HCT116 (cell line): ENCODE measurements at regions not wholly inside any gene's neighbourhood (a gene's known extent, or its start where the extent isn't known, plus 50 kb on each side); places are given as distances from the start of the nearest gene placed in this dataset.

Experiments
- ATAC-seq: fragments of 200-7000 bp; cut with Tn5 transposase; 2 replicates; pipeline ENCODE4 v1.9.1; 2020; ENCODE audit warnings: mild to moderate bottlenecking, moderate library complexity
- BruUV-seq: library from RNA; stranded (reverse); fragments of 400-500 nt; replicated peaks from 2 replicates; lab custom pipeline; 2021; lab: Mats Ljungman, UMichigan
- CTCF ChIA-PET: fragments of 300-600 bp; sonication (Branson Sonifier 250); formaldehyde crosslinking; loops from one replicate; lab custom pipeline; 2021; ENCODE audit warnings: antibody characterized with exemption; lab: Charles Lee
- POLR2A ChIA-PET: fragments of 300-600, 350-600 bp; sonication (Branson Sonifier 250); formaldehyde crosslinking; loops from one replicate; lab custom pipeline; 2021; ENCODE audit warnings: antibody characterized with exemption; lab: Charles Lee
- RAD21 ChIA-PET, 2 experiments: fragments of 300-600 bp; sonication (Branson Sonifier 250); formaldehyde crosslinking; loops; one replicate each; lab custom pipeline; 2023; ENCODE audit warnings: low total read pairs in 2 of 2; ENCODE audit not compliant: uncharacterized antibody in 2 of 2, unreplicated experiment in 2 of 2, low non-redundant PET in 1 of 2; lab: Charles Lee
- DNase-seq: peaks from one replicate; pipeline ENCODE4 v3.0.0-alpha.2; 2010; ENCODE audit warnings: low read depth, low spot score
- H2AFZ ChIP-seq: fragments of 200-600 bp; shearing (Covaris generic), sonication (generic); 2 replicates; pipeline ENCODE4 v1.6.1; 2017; ENCODE audit warnings: low read depth, mixed run types, mixed read lengths, antibody characterized with exemption, low read length; ENCODE audit not compliant: poor library complexity, severe bottlenecking
- H3K27ac ChIP-seq: 2 replicates; pipeline ENCODE4 v1.5.1; 2012; ENCODE audit warnings: low read depth, low read length
- H3K27me3 ChIP-seq: fragments of 200-600 bp; sonication (generic); 2 replicates; pipeline ENCODE4 v1.6.1; 2016; ENCODE audit warnings: mixed run types, low read length, mixed read lengths; ENCODE audit not compliant: insufficient read depth
- H3K36me3 ChIP-seq, 2 experiments: fragments of 200-500 bp in 1 of 2; fragments of 200-600 bp in 1 of 2; sonication (Bioruptor generic) in 1 of 2; sonication (generic) in 1 of 2; 2 replicates each; pipeline versions ENCODE4 v1.5.1 to v1.6.1; 2014 to 2016; ENCODE audit warnings: low read length in 2 of 2, inconsistent platforms in 1 of 2, mixed read lengths in 1 of 2, mixed run types in 1 of 2; ENCODE audit not compliant: insufficient read depth in 2 of 2, control insufficient read depth in 1 of 2
- H3K4me1 ChIP-seq, 2 experiments: fragments of 200-600 bp in 1 of 2; sonication (generic) in 1 of 2; 2 replicates each; pipeline versions ENCODE4 v1.5.1 to v1.6.1; 2012 to 2017; ENCODE audit warnings: low read length in 2 of 2, inconsistent platforms in 1 of 2, mild to moderate bottlenecking in 1 of 2, mixed read lengths in 1 of 2, mixed run types in 1 of 2, moderate library complexity in 1 of 2; ENCODE audit not compliant: insufficient read depth in 2 of 2, control insufficient read depth in 1 of 2
- H3K4me2 ChIP-seq: fragments of 200-600 bp; sonication (generic); 2 replicates; pipeline ENCODE4 v1.6.1; 2017; ENCODE audit warnings: mixed run types, low read length, mixed read lengths
- H3K4me3 ChIP-seq, 2 experiments: fragments of 200-600 bp in 1 of 2; sonication (generic) in 1 of 2; replicated peaks in 1 of 2; 2 replicates each; pipeline ENCODE4 v1.5.1; 2011 to 2016; ENCODE audit warnings: low read length in 2 of 2, control low read depth in 1 of 2, low read depth in 1 of 2, mild to moderate bottlenecking in 1 of 2, mixed read lengths in 1 of 2, mixed run types in 1 of 2
- H3K79me2 ChIP-seq: fragments of 200-600 bp; sonication (generic); 2 replicates; pipeline ENCODE4 v1.6.1; 2017; ENCODE audit warnings: mild to moderate bottlenecking, mixed run types, low read length, moderate library complexity, mixed read lengths; ENCODE audit not compliant: insufficient read depth
- H3K9ac ChIP-seq: fragments of 200-600 bp; sonication (generic); 2 replicates; pipeline ENCODE4 v1.6.1; 2016; ENCODE audit warnings: low read length, mixed read lengths
- H3K9me2 ChIP-seq: fragments of 200-600 bp; sonication (generic), shearing (Covaris generic); 2 replicates; pipeline ENCODE4 v1.6.1; 2017; ENCODE audit warnings: mixed run types, mild to moderate bottlenecking, moderate library complexity; ENCODE audit not compliant: insufficient read depth
- H3K9me3 ChIP-seq, 2 experiments: fragments of 200-500 bp in 1 of 2; fragments of 200-600 bp in 1 of 2; sonication (Bioruptor generic) in 1 of 2; sonication (generic) in 1 of 2; 2 replicates each; pipeline ENCODE4 v1.6.1; 2014 to 2017; ENCODE audit warnings: low read length in 2 of 2, mixed read lengths in 2 of 2, inconsistent platforms in 1 of 2, low read depth in 1 of 2, mild to moderate bottlenecking in 1 of 2, mixed run types in 1 of 2, moderate library complexity in 1 of 2; ENCODE audit not compliant: control insufficient read depth in 1 of 2, insufficient read depth in 1 of 2
- H4K20me1 ChIP-seq: fragments of 200-600 bp; sonication (generic), shearing (Covaris generic); 2 replicates; pipeline ENCODE4 v1.6.1; 2017; ENCODE audit warnings: mixed run types, mild to moderate bottlenecking, moderate library complexity; ENCODE audit not compliant: insufficient read depth
- CBX3 ChIP-seq: IDR thresholded peaks from 2 replicates; pipeline ENCODE4 v1.6.1; 2012; ENCODE audit warnings: low read depth
- CEBPB ChIP-seq: IDR thresholded peaks from 2 replicates; pipeline ENCODE4 v1.6.1; 2012; ENCODE audit warnings: low read depth
- EGR1 ChIP-seq: IDR thresholded peaks from 2 replicates; pipeline ENCODE4 v1.6.1; 2012; ENCODE audit warnings: low read depth
- EZH2 ChIP-seq: fragments of 200-600 bp; sonication (generic); IDR thresholded peaks from 2 replicates; pipeline ENCODE4 v1.6.1; 2017; ENCODE audit warnings: antibody characterized with exemption, mixed run types
- EZH2phosphoT487 ChIP-seq: fragments of 200-600 bp; IDR thresholded peaks from 2 replicates; pipeline ENCODE4 v1.6.1; 2018; ENCODE audit warnings: antibody characterized with exemption, borderline replicate concordance
- FOSL1 ChIP-seq: IDR thresholded peaks from 2 replicates; pipeline ENCODE4 v1.6.1; 2012; ENCODE audit warnings: low read depth
- POLR2A ChIP-seq: IDR thresholded peaks from 2 replicates; pipeline ENCODE4 v1.7.0; 2011; ENCODE audit warnings: borderline replicate concordance; ENCODE audit not compliant: insufficient read depth, insufficient read length; ENCODE audit errors: extremely low read depth
- REST ChIP-seq: IDR thresholded peaks from 2 replicates; pipeline ENCODE4 v1.6.1; 2012; ENCODE audit warnings: low read depth
- SIN3A ChIP-seq: IDR thresholded peaks from 2 replicates; pipeline ENCODE4 v1.6.1; 2012; ENCODE audit warnings: low read depth
- SP1 ChIP-seq: IDR thresholded peaks from 2 replicates; pipeline ENCODE4 v1.6.1; 2012; ENCODE audit warnings: low read depth
- SRF ChIP-seq: IDR thresholded peaks from 2 replicates; pipeline ENCODE4 v1.6.1; 2012; ENCODE audit warnings: low read depth
- TCF7L2 ChIP-seq: IDR thresholded peaks from 2 replicates; pipeline ENCODE4 v1.7.0; 2011; ENCODE audit warnings: borderline replicate concordance, inconsistent platforms; ENCODE audit not compliant: insufficient read depth, insufficient read length; ENCODE audit errors: extremely low read depth
- YY1 ChIP-seq: IDR thresholded peaks from 2 replicates; pipeline ENCODE4 v1.6.1; 2011; ENCODE audit warnings: low read length, low read depth, moderate library complexity, mild to moderate bottlenecking; ENCODE audit not compliant: insufficient replicate concordance; ENCODE audit errors: extremely low read depth
- ZBTB33 ChIP-seq: IDR thresholded peaks from 2 replicates; pipeline ENCODE4 v1.6.1; 2011; ENCODE audit warnings: mild to moderate bottlenecking, low read length, moderate library complexity; ENCODE audit not compliant: insufficient replicate concordance; ENCODE audit errors: extremely low read depth
- ZNF274 ChIP-seq: fragments of 200-500 bp; sonication (Bioruptor generic); IDR thresholded peaks from 2 replicates; pipeline ENCODE4 v1.6.1; 2014; ENCODE audit warnings: mild to moderate bottlenecking, low read depth, low read length, inconsistent platforms
- intact Hi-C: fragments of 100-400 bp; cut with micrococcal nuclease; formaldehyde crosslinking; loops from 2 replicates; pipeline ENCODE4 v1.10.0; 2022

DNA sequence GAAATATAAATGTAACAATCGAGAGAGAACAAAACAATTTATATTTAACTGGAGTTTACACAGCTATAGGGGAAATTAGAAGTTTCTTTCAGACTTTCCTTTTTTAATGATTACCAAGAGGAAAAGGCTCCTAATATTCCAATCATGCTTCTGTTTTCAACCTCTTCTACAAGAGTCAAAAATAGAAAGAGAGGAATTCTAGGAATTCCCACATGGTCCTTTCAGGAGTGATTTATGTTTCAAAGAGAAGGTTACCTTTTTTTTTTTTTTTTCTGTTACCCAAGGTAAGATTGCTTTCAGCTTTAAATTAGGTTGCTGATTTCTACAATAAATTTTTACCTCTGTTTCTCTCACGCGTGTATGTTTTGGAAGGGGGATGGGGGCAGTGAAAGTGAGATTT lies 355.3 kb upstream of the DCBLD2 start:
- no peak overlapping the region for H3K4me2 ChIP-seq
- intact Hi-C loops: no loop called here
- H3K4me1 ChIP-seq: no peaks in the 10 kb centered on the region
- no peaks in the 10 kb centered on the region for H3K9me2 ChIP-seq
- H3K27ac ChIP-seq: no peak overlapping the region
- RAD21 ChIA-PET: no interaction called here
- no peak for TF ChIP-seq SIN3A
- TF ChIP-seq CEBPB: no peak
- no peak for TF ChIP-seq ZNF274
- TF ChIP-seq EGR1: no peak
- TF ChIP-seq EZH2: no peak
- no peak for TF ChIP-seq FOSL1
- TF ChIP-seq CBX3: no peak
- no peak overlapping the region for H2AFZ ChIP-seq
- BruUV-seq: no TSS peak
- no peak overlapping the region for H3K4me3 ChIP-seq
- H3K9me3 ChIP-seq: no peaks in the 10 kb centered on the region
- no peak overlapping the region for H3K9ac ChIP-seq
- DNase-seq (no peak), ATAC-seq (no peak)
- POLR2A ChIA-PET: no interaction called here
- H3K36me3 ChIP-seq: no peaks in the 10 kb centered on the region
- H4K20me1 ChIP-seq: no peaks in the 10 kb centered on the region; the same call in 1 of the 2 replicates
- CTCF ChIA-PET: no interaction called here
- H3K27me3 ChIP-seq: peaks cover 17% of the 10 kb centered on the region; the same call in 1 of the 2 replicates
- no peaks in the 10 kb centered on the region for H3K79me2 ChIP-seq

GRCh38 chr3:99253963-99254355 lies 352.5 kb upstream of the DCBLD2 start:
- intact Hi-C loops: no loop called here
- Histone ChIP-seq H3K9me2 (no peaks in the 10 kb centered on the region), H2AFZ (no peak overlapping the region), H3K9ac (no peak overlapping the region), H3K9me3 (no peaks in the 10 kb centered on the region), H4K20me1 (no peaks in the 10 kb centered on the region; the same call in 1 of the 2 replicates), H3K27ac (no peak overlapping the region), H3K79me2 (no peaks in the 10 kb centered on the region), H3K4me1 (no peaks in the 10 kb centered on the region), H3K4me2 (no peak overlapping the region), H3K27me3 (peaks cover 36% of the 10 kb centered on the region; the same call in 1 of the 2 replicates), H3K36me3 (no peaks in the 10 kb centered on the region), H3K4me3 (no peak overlapping the region)
- no TSS peak for BruUV-seq
- ATAC-seq: no peak
- POLR2A ChIA-PET: no interaction called here
- RAD21 ChIA-PET: no interaction called here
- CTCF ChIA-PET: no interaction called here
- no peak for DNase-seq
- TF ChIP-seq YY1 (no peak), CEBPB (no peak), SRF (no peak), EZH2 (no peak), FOSL1 (no peak), EGR1 (no peak), EZH2phosphoT487 (no peak), TCF7L2 (no peak), ZBTB33 (no peak), ZNF274 (no peak), POLR2A (no peak), SP1 (no peak), REST (no peak)
